ENCODE measurements at regions not wholly inside any gene's neighbourhood (a gene's known extent, or its start where the extent isn't known, plus 50 kb on each side); places are given as distances from the start of the nearest gene placed in this dataset.
"Not testable (repeated sequence)": the region's sequence is repeated elsewhere in the genome, so short reads cannot be mapped to it uniquely, and the experiment has no call there.

DNA sequence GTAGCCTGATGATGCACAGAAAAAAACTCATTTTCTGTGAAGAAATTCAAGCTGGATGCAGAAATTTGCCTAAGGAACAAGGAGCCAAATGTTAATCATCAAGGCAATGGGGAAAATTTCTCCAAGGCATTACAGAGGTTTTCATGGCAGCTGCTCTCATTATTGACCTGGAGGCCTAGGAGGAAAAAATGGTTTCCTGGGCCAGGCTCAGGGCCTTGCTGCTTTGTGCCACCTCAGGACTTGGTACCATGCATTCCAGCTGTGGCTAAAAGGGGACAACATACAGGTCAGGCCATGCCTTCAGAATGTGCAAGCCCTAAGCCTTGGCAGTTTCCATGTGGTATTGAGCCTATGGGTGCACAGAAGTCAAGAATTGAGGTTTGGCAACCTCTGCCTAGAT, 1320.1 kb upstream of the MIR17HG start:
- Mint-ChIP-seq H3K36me3 (no peaks in the 10 kb centered on the region), H3K9me3 (peaks cover 8 to 42% (median 30%) of the 10 kb centered on the region in 6 donors), H3K4me3 (no peak overlapping the region), H3K27me3 (ENCODE audit: low read depth in 3 of 3) (peaks cover 0 to 3% (median 0%) of the 10 kb centered on the region in 3 donors), H3K27ac (no peak overlapping the region), H3K4me1 (no peaks in the 10 kb centered on the region)
- no peak for DNase-seq

DNA sequence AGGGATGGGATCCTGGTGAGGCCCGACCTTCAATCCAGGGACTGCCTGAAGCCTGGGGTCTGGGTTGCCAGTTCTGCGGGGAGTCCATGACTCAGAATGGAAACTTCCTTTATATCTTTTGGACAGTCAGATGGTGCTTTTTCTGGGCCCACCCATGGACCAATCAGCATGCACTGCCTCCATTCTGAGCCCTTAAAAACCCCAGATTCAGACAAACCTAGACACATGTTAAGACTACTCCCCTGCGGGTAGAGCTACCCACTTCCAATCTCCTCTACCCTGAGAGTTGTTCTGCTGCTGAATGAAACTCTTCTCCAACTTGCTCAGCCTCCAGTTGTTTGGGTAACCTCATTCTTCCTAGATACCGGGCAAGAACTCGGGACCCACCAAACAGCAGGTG, 1315.2 kb upstream of the MIR17HG start:
- H3K27ac Mint-ChIP-seq: no peak overlapping the region
- DNase-seq: no peak
- H3K9me3 Mint-ChIP-seq: peaks cover 6 to 34% (median 22%) of the 10 kb centered on the region in 6 donors
- peaks cover 0 to 3% (median 1%) of the 10 kb centered on the region in 3 donors for H3K27me3 Mint-ChIP-seq (ENCODE audit: low read depth in 3 of 3)
- H3K4me1 Mint-ChIP-seq: no peaks in the 10 kb centered on the region
- no peak overlapping the region for H3K4me3 Mint-ChIP-seq
- no peaks in the 10 kb centered on the region for H3K36me3 Mint-ChIP-seq

DNA sequence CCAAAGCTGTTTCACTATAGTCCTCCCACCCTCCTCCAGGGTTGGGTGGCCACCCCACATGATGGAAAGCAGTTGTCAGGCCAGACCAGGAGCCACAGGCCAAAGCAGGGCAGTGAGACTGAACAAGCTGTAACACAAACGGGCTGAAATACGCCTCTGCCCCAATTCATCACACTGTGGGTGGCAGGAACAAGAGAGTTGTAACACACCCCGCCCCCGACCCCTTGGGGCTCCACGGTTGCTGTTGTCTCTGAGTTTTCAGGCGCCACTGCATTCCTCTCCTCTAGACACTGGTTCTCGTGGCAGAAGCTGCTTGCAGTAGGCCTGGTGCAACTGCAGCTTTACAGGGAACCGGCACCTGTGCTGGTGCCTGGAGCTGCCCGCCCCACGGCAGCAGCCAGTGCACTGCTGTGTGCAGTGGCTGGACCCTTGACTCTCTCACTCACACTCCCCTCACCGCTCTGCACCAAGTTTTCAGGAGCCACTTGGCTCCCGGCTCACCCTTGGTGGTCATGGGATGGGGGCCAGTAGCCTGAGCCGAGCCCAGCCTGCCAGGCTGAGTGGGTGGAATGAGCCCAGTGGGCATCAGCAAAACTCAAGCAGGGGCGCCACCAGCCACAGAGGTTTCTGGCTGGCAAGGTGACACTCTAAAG, 1314.5 kb upstream of the MIR17HG start:
- H3K27ac Mint-ChIP-seq: no peak overlapping the region
- H3K4me1 Mint-ChIP-seq: no peaks in the 10 kb centered on the region
- peaks cover 0 to 3% (median 1%) of the 10 kb centered on the region in 3 donors for H3K27me3 Mint-ChIP-seq (ENCODE audit: low read depth in 3 of 3)
- DNase-seq: no peak
- H3K36me3 Mint-ChIP-seq: no peaks in the 10 kb centered on the region
- H3K4me3 Mint-ChIP-seq: no peak overlapping the region
- H3K9me3 Mint-ChIP-seq: peaks cover 6 to 37% (median 25%) of the 10 kb centered on the region in 6 donors

DNA sequence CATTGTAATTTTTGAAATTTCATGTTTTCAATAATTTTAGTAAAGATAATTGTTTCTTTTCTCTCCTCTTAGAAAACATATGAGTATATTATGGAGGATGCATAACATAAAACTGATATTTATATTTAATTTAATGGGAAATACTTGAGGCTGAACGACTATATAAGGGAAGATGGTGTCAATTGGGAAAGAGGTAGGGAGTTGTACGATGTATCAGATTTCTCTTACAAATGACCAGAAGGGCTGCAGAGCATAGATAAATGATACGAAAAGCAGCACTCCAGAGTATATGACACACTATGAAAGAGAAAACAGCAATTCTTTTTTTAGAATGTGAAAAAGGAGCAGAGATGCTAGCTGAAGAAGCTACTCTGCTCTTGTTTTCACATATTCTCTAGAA, 1308.0 kb upstream of the MIR17HG start:
- Mint-ChIP-seq H3K4me3 (no peak overlapping the region), H3K36me3 (no peaks in the 10 kb centered on the region), H3K27ac (no peak overlapping the region), H3K9me3 (peaks cover 12 to 43% (median 30%) of the 10 kb centered on the region in 6 donors), H3K4me1 (no peaks in the 10 kb centered on the region), H3K27me3 (ENCODE audit: low read depth in 3 of 3) (peaks cover 0 to 3% (median 2%) of the 10 kb centered on the region in 3 donors)
- DNase-seq: no peak

DNA sequence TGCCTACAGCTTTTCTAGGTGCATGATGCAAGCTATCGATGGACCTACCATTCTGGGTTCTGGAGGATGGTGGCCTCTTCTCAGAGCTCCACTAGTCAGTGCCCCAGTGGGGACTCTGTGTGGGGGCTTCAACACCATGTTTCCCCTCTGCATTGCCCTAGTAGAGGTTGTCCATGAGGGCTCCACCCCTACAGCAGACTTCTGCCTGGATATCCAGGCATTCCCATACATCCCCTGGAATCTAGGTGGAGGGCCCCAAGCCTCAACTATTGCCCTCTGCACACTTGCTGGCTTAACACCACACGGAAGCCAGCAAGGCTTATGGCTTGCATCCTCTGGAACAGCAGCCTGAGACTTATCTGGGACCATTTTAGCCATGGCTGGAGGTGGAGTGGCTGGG, 1299.9 kb upstream of the MIR17HG start:
- no peak overlapping the region for H3K27ac Mint-ChIP-seq
- H3K9me3 Mint-ChIP-seq: peaks cover 17 to 63% (median 33%) of the 10 kb centered on the region in 6 donors
- no peaks in the 10 kb centered on the region for H3K4me1 Mint-ChIP-seq
- no peak for DNase-seq
- no peak overlapping the region for H3K4me3 Mint-ChIP-seq
- no peaks in the 10 kb centered on the region for H3K36me3 Mint-ChIP-seq
- H3K27me3 Mint-ChIP-seq (ENCODE audit: low read depth in 3 of 3): peaks cover 0 to 4% (median 3%) of the 10 kb centered on the region in 3 donors

DNA sequence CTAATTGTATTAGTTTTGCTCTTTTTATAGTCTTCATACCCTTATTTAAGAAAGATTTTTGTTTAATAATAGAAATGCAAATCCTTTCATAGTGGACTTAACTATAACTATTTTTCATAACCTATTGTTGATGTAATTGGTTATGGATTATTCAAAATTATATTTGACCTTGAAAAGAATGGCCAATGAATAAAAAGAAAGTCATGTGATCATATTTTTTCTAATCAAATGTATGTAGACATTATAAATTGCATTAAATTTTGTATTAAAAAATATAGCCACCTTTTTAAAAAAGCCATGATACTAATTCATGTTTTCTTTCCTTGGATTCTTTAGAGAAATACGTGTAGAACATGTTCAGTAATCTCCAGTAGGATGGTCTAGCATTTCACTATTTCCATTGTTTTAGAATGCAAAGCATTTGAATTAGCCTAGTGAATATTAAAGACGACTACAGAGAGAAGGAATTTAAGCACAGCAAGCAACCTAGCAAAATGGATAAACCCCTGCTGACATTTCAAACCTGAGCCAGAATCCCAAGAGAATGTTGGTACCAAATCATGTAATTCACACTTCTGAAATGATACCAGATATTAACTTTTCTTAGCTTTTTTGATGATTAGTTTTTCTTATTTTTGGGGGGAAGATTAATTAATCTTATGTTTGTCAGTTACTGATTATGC, 1297.4 kb upstream of the MIR17HG start:
- Mint-ChIP-seq H3K27ac (no peak overlapping the region), H3K9me3 (peaks cover 9 to 47% (median 22%) of the 10 kb centered on the region in 6 donors), H3K4me1 (no peaks in the 10 kb centered on the region), H3K36me3 (no peaks in the 10 kb centered on the region), H3K27me3 (ENCODE audit: low read depth in 3 of 3) (peaks cover 0 to 3% (median 2%) of the 10 kb centered on the region in 3 donors), H3K4me3 (no peak overlapping the region)
- no peak for DNase-seq

DNA sequence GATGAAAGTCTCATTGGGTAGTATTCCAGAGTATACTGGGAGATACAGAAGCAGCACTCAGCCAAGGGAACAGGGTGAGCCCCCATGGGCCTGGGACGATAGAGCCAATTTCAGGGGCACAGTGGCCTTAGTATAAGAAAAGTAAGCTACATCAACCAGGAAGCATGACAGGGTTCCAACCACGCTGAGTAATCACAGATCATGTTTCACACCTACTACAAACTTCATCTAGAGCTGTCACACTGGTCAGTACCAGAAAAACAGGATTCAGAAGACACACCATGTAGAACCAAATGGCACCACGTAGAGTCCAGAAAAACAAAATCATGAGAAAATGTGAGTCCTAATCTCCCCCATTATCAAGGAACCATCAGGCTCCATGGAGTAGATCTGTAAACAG, 1292.4 kb upstream of the MIR17HG start:
- Mint-ChIP-seq H3K36me3 (no peaks in the 10 kb centered on the region), H3K9me3 (peaks cover 0 to 16% (median 5%) of the 10 kb centered on the region in 6 donors), H3K27ac (no peak overlapping the region), H3K4me1 (no peaks in the 10 kb centered on the region), H3K27me3 (ENCODE audit: low read depth in 3 of 3) (no peaks in the 10 kb centered on the region), H3K4me3 (no peak overlapping the region)
- no peak for DNase-seq

DNA sequence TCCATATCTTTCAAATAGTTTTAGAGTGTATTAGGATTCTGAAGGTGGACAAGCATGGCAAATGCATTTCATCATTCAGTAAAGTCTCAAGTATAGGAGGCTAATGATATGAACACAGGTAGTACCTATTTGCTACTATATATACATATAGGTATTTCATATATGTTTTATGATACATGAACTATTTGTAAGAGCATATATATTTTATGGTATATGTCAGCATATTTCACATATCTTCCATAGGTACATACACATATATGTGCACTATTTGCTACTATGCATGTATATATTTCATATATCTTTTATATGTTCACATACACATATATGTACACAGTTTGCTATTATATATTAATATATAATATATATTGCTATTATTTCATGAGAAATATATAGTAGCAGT, 1291.7 kb upstream of the MIR17HG start:
- Mint-ChIP-seq H3K9me3 (peaks cover 0 to 16% (median 4%) of the 10 kb centered on the region in 6 donors), H3K27me3 (ENCODE audit: low read depth in 3 of 3) (no peaks in the 10 kb centered on the region), H3K27ac (no peak overlapping the region), H3K4me1 (no peaks in the 10 kb centered on the region), H3K36me3 (no peaks in the 10 kb centered on the region), H3K4me3 (no peak overlapping the region)
- DNase-seq: no peak

DNA sequence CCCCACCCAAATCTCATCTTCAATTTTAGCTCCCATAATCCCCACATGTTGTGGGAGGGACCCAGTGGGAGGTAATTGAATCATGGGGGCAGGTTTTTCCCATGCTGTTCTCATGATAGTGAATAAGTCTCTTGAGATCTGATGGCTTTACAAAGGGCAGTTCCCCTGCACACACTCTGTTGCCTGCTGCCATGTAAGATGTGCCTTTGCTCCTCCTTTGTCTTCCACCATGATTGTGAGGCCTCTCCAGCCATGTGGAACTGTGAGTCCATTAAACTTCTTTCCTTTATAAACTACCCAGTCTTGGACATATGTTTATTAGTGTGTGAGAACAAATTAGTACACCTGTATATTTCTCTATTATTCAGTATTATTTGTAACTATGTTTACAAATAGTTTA, 1283.3 kb upstream of the MIR17HG start:
- not testable (repeated sequence) for H3K27ac Mint-ChIP-seq; H3K4me3 Mint-ChIP-seq; DNase-seq; H3K27me3 Mint-ChIP-seq (ENCODE audit: low read depth in 3 of 3); H3K4me1 Mint-ChIP-seq; H3K36me3 Mint-ChIP-seq
- H3K9me3 Mint-ChIP-seq: peaks cover 5 to 29% (median 10%) of the 10 kb centered on the region in 6 donors

DNA sequence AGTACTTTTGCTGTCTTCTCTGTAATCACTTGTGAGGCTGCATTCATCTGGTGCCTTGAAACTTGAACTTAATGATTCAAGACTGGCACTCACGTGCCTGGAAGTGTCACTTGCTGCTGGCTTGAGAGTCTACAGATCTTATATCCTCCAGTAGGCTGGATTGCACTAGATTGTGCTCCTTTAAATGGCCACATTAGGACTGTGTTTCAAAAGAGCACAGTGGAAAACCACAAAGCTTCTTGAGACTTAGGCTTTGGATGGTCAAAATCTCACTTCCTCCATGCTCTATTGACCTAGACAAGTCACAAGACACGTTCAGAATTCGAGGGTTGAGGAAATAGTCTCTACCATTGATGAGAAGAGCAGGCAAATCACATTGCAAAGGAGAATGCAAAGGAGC, 1278.8 kb upstream of the MIR17HG start:
- H3K4me3 Mint-ChIP-seq: no peak overlapping the region
- no peaks in the 10 kb centered on the region for H3K4me1 Mint-ChIP-seq
- peaks cover 0 to 1% (median 0%) of the 10 kb centered on the region in 3 donors for H3K27me3 Mint-ChIP-seq (ENCODE audit: low read depth in 3 of 3)
- peaks cover 5 to 28% (median 15%) of the 10 kb centered on the region in 6 donors for H3K9me3 Mint-ChIP-seq
- no peak overlapping the region for H3K27ac Mint-ChIP-seq
- no peak for DNase-seq
- H3K36me3 Mint-ChIP-seq: no peaks in the 10 kb centered on the region

DNA sequence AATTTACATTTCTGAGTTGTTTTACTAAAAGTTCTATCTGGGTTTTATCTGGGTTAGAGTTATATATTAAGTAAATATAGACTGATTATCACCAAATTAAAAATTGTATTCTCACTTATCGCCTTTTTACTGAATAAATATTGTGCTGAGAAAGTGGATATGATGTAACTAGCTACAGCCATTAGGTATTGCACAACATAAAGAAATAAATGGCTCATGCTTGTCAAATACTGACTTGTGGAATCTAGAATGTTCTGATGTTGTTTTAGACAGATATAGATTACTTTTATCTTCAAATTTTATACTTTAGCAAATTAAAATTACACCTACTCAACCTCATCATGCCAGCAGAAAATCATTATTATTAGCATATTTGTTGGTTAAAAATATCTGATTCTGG, 1277.1 kb upstream of the MIR17HG start:
- H3K27ac Mint-ChIP-seq: no peak overlapping the region
- no peak overlapping the region for H3K4me3 Mint-ChIP-seq
- H3K36me3 Mint-ChIP-seq: no peaks in the 10 kb centered on the region
- no peaks in the 10 kb centered on the region for H3K4me1 Mint-ChIP-seq
- peaks cover 5 to 21% (median 15%) of the 10 kb centered on the region in 6 donors for H3K9me3 Mint-ChIP-seq
- no peaks in the 10 kb centered on the region for H3K27me3 Mint-ChIP-seq (ENCODE audit: low read depth in 3 of 3)
- DNase-seq: no peak

DNA sequence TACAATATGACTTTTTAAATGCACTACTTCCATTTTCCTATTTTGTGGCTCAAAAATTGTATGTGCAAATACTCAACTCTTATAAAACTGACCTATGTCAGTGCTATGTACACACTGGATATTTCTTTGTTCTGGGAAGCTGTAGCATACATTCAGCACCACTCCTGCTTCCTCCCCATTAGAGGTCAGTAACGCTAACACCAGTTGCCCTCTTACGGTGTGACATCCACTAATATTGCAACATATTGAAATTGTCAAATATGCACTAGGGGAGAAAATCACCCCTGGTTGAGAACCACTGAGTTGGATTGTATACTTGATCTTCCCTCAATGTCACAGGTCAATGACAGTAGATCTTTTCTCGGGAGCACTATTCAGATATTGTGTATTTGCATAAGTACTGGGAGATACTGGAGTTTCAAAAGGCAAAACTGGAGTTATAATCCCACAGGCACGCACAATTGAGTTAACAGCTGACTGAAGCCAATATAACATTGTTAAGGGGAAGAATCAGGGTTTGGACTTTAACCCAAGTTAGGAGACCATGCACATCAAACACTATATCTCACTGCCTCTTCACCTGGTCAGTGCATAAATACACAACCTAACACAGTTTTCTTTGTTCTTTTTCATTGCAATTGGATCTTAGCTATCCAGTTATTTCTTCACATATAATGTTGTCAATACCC, 1276.5 kb upstream of the MIR17HG start:
- no peaks in the 10 kb centered on the region for H3K36me3 Mint-ChIP-seq
- no peak for DNase-seq
- H3K4me3 Mint-ChIP-seq: no peak overlapping the region
- H3K27me3 Mint-ChIP-seq (ENCODE audit: low read depth in 3 of 3): peaks cover 0 to 2% (median 0%) of the 10 kb centered on the region in 3 donors
- no peaks in the 10 kb centered on the region for H3K4me1 Mint-ChIP-seq
- no peak overlapping the region for H3K27ac Mint-ChIP-seq
- peaks cover 5 to 19% (median 15%) of the 10 kb centered on the region in 6 donors for H3K9me3 Mint-ChIP-seq

DNA sequence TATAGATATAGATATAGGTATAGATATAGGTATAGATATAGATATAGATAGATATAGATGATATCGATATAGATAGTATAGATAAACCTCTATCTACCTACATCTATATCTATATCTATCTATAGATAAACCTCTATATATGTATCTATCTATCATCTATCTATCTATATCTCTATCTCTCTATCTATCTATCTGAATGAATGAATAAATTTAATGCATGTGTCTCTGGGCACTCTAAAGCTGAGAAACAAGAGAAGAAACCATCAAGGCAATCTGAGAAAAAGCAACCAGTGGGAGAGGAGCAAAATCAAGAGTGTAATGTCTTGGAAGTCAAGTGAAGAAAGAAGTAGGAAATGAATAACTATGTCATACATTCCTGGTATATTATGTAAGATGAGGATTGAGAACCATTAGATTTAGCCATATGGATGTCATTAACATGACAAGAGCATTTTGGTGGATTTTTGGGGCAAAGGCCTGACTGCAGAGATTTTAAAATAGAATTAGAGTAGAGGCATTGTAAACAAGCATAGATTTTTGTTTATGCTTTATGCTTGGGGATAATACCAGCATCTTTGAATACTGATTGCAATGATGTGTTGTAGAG, 1262.7 kb upstream of the MIR17HG start:
- Mint-ChIP-seq H3K27me3 (ENCODE audit: low read depth in 3 of 3) (peaks cover 0 to 2% (median 0%) of the 10 kb centered on the region in 3 donors), H3K4me1 (no peaks in the 10 kb centered on the region), H3K4me3 (no peak overlapping the region), H3K27ac (no peak overlapping the region), H3K9me3 (peaks cover 7 to 49% (median 24%) of the 10 kb centered on the region in 6 donors), H3K36me3 (no peaks in the 10 kb centered on the region)
- DNase-seq: no peak

DNA sequence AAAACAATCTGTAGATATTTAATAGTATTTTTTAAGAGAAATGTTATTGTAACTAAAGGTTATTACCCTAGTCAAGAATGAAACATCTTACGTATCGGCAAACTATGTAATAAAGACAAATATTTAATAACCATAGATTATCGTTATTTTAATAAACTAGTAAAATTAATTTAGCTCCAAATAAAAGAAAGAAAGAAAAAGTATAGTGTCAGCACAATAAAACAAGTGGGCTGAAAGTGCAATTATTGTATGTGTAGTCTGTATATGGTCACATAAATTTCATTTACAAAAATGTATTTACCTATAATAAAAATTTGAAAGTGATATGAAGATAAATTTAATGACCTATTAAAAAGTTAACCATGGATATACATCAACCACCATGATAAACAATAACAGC, 1258.4 kb upstream of the MIR17HG start:
- Mint-ChIP-seq H3K4me1 (no peaks in the 10 kb centered on the region), H3K9me3 (peaks cover 6 to 51% (median 26%) of the 10 kb centered on the region in 6 donors), H3K4me3 (no peak overlapping the region), H3K36me3 (no peaks in the 10 kb centered on the region), H3K27ac (no peak overlapping the region), H3K27me3 (ENCODE audit: low read depth in 3 of 3) (no peaks in the 10 kb centered on the region)
- no peak for DNase-seq

Data from immature natural killer cell (primary cell).